Smooth muscle cell (in vitro differentiated cells): ENCODE measurements at regions not wholly inside any gene's neighbourhood (a gene's known extent, or its start where the extent isn't known, plus 50 kb on each side); places are given as distances from the start of the nearest gene placed in this dataset.

Experiments used
- DNase-seq: peaks from one replicate; lab custom pipeline; 2025; ENCODE audit not compliant: unreplicated experiment; lab: John Stamatoyannopoulos, UW
- H2AFZ ChIP-seq: fragments of 200-600 bp; sonication (generic); 2 replicates; pipeline ENCODE4 v1.6.0; 2016; ENCODE audit warnings: antibody characterized with exemption, low read depth, mild to moderate bottlenecking
- H3F3A ChIP-seq: fragments of 200-600 bp; sonication (generic); 2 replicates; pipeline ENCODE4 v1.6.0; 2017; ENCODE audit warnings: antibody characterized with exemption, low read depth
- H3K27ac ChIP-seq: fragments of 200-600 bp; sonication (generic); 2 replicates; pipeline ENCODE4 v1.5.1; 2016; ENCODE audit warnings: low read depth, mild to moderate bottlenecking
- H3K27me3 ChIP-seq: fragments of 200-600 bp; sonication (generic); 2 replicates; pipeline ENCODE4 v1.6.1; 2016; ENCODE audit warnings: low read depth, mild to moderate bottlenecking
- H3K36me3 ChIP-seq: fragments of 200-600 bp; sonication (generic); 2 replicates; pipeline ENCODE4 v1.5.1; 2016; ENCODE audit warnings: low read depth
- H3K4me1 ChIP-seq: fragments of 200-600 bp; sonication (generic); 2 replicates; pipeline ENCODE4 v1.5.1; 2016; ENCODE audit warnings: low read depth
- H3K4me2 ChIP-seq: fragments of 200-600 bp; sonication (generic); 2 replicates; pipeline ENCODE4 v1.6.0; 2016; ENCODE audit warnings: mild to moderate bottlenecking
- H3K4me3 ChIP-seq: fragments of 200-600 bp; sonication (generic); 2 replicates; pipeline ENCODE4 v1.5.1; 2016; ENCODE audit warnings: mild to moderate bottlenecking
- H3K79me2 ChIP-seq: fragments of 200-600 bp; sonication (generic); 2 replicates; pipeline ENCODE4 v1.6.0; 2016; ENCODE audit warnings: low read depth, mild to moderate bottlenecking
- H3K9ac ChIP-seq: fragments of 200-600 bp; sonication (generic); 2 replicates; pipeline ENCODE4 v1.6.0; 2016; ENCODE audit warnings: low read depth
- H3K9me3 ChIP-seq: fragments of 200-600 bp; sonication (generic); replicated peaks from 2 replicates; pipeline ENCODE4 v1.5.1; 2016; ENCODE audit warnings: low read depth
- H4K20me1 ChIP-seq: fragments of 200-600 bp; sonication (generic); 2 replicates; pipeline ENCODE4 v1.6.0; 2016; ENCODE audit warnings: low read depth
- TF ChIP-seq, protein P1 (sequence below): fragments of 200-600 bp; sonication (generic); IDR thresholded peaks from 2 replicates; pipeline ENCODE4 v1.5.1; 2017; ENCODE audit warnings: borderline replicate concordance, mild to moderate bottlenecking, antibody characterized with exemption; ENCODE audit not compliant: insufficient read depth, poor library complexity, severe bottlenecking

DNA sequence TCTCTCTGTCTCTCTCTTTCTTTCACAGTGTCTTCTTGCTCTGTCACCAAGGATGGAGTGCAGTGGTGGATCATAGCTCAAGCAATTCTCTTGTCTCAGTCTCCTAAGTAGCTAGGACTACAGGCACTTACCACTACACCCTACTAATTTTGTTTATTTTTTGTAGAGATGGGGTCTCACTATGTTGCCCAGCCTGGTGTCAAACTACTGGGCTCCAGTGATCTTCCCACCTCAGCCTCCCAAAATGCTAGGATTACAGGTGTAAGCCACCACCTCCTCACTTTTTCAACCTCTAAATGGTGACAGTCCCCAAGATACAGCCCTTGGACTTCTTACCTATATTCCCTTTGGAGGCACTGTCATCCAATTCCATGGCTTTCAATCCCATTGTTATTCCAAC is 50.5 kb upstream of the PUM1 start:
- Histone ChIP-seq H3K9ac (no peak overlapping the region), H3K9me3 (no peaks in the 10 kb centered on the region), H3K27ac (no peak overlapping the region), H4K20me1 (no peaks in the 10 kb centered on the region), H3K79me2 (no peaks in the 10 kb centered on the region), H3K4me2 (no peak overlapping the region), H3K4me3 (no peak overlapping the region), H3K27me3 (no peaks in the 10 kb centered on the region), H3F3A (no peaks in the 10 kb centered on the region), H2AFZ (no peak overlapping the region), H3K4me1 (peaks cover 14% of the 10 kb centered on the region), H3K36me3 (no peaks in the 10 kb centered on the region)
- TF ChIP-seq, protein P1, sequence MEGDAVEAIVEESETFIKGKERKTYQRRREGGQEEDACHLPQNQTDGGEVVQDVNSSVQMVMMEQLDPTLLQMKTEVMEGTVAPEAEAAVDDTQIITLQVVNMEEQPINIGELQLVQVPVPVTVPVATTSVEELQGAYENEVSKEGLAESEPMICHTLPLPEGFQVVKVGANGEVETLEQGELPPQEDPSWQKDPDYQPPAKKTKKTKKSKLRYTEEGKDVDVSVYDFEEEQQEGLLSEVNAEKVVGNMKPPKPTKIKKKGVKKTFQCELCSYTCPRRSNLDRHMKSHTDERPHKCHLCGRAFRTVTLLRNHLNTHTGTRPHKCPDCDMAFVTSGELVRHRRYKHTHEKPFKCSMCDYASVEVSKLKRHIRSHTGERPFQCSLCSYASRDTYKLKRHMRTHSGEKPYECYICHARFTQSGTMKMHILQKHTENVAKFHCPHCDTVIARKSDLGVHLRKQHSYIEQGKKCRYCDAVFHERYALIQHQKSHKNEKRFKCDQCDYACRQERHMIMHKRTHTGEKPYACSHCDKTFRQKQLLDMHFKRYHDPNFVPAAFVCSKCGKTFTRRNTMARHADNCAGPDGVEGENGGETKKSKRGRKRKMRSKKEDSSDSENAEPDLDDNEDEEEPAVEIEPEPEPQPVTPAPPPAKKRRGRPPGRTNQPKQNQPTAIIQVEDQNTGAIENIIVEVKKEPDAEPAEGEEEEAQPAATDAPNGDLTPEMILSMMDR = no peak
- no peak for DNase-seq
